SK-N-SH (cell line): ENCODE measurements at regions not wholly inside any gene's neighbourhood (a gene's known extent, or its start where the extent isn't known, plus 50 kb on each side); places are given as distances from the start of the nearest gene placed in this dataset.

Experiments
- CTCF ChIA-PET: fragments of 300-600, 350-600 bp; formaldehyde crosslinking; extraction: SDS; loops from one replicate; lab custom pipeline; 2021; lab: Yijun Ruan, JAX
- POLR2A ChIA-PET: fragments of 350-600 bp; sonication (Branson Sonifier 250); formaldehyde crosslinking; extraction: SDS; loops from one replicate; lab custom pipeline; 2020; ENCODE audit warnings: antibody characterized with exemption, inconsistent platforms; lab: Yijun Ruan, JAX
- DNase-seq: peaks from one replicate; pipeline ENCODE4 v3.0.0; 2012
- H2AFZ ChIP-seq: fragments of 200-600 bp; sonication (generic); 2 replicates; pipeline ENCODE4 v1.8.1; 2016; ENCODE audit warnings: antibody characterized with exemption, mild to moderate bottlenecking, low read depth
- H3F3A ChIP-seq: fragments of 200-600 bp; sonication (generic); replicated peaks from 2 replicates; pipeline ENCODE3; 2016; ENCODE audit warnings: antibody characterized with exemption, mild to moderate bottlenecking; ENCODE audit not compliant: insufficient read depth
- H3K27ac ChIP-seq, 2 experiments: fragments of 200-500 bp in 1 of 2; fragments of 200-600 bp in 1 of 2; sonication (Bioruptor generic) in 1 of 2; sonication (generic), shearing (Covaris generic) in 1 of 2; 2 replicates each; pipeline versions ENCODE4 v1.5.1 to v1.6.1; 2014 to 2016; ENCODE audit warnings: low read depth in 2 of 2, inconsistent platforms in 1 of 2, low read length in 1 of 2, mild to moderate bottlenecking in 1 of 2, mixed read lengths in 1 of 2
- H3K27me3 ChIP-seq: fragments of 200-600 bp; sonication (generic), shearing (Covaris generic); 2 replicates; pipeline ENCODE4 v1.6.1; 2016; ENCODE audit warnings: mixed run types; ENCODE audit not compliant: insufficient read depth
- H3K36me3 ChIP-seq, 2 experiments: fragments of 200-500 bp in 1 of 2; fragments of 200-600 bp in 1 of 2; sonication (Bioruptor generic) in 1 of 2; sonication (generic) in 1 of 2; replicated peaks in 1 of 2; 2 replicates each; pipeline versions ENCODE3 to v1.5.1; 2014 to 2016; ENCODE audit warnings: low read length in 1 of 2, mild to moderate bottlenecking in 1 of 2; ENCODE audit not compliant: insufficient read depth in 2 of 2, control insufficient read depth in 1 of 2
- H3K4me1 ChIP-seq, 2 experiments: fragments of 200-500 bp in 1 of 2; fragments of 200-600 bp in 1 of 2; sonication (Bioruptor generic) in 1 of 2; sonication (generic), shearing (Covaris generic) in 1 of 2; 2 replicates each; pipeline versions ENCODE4 v1.5.1 to v1.6.1; 2014 to 2016; ENCODE audit warnings: low read depth in 1 of 2, low read length in 1 of 2, mixed run types in 1 of 2; ENCODE audit not compliant: insufficient read depth in 2 of 2, control insufficient read depth in 1 of 2
- H3K4me2 ChIP-seq: fragments of 200-600 bp; sonication (generic), shearing (Covaris generic); 2 replicates; pipeline ENCODE4 v1.6.1; 2017; ENCODE audit warnings: mixed run types
- H3K4me3 ChIP-seq, 2 experiments: fragments of 200-500 bp in 1 of 2; fragments of 200-600 bp in 1 of 2; sonication (Bioruptor generic) in 1 of 2; sonication (generic), shearing (Covaris generic) in 1 of 2; 2 replicates each; pipeline versions ENCODE4 v1.5.1 to v1.8.1; 2014 to 2016; ENCODE audit warnings: low read depth in 2 of 2, inconsistent platforms in 1 of 2, low read length in 1 of 2, mild to moderate bottlenecking in 1 of 2, mixed read lengths in 1 of 2, moderate library complexity in 1 of 2
- H3K79me2 ChIP-seq: fragments of 200-600 bp; sonication (generic); 2 replicates; pipeline ENCODE4 v1.8.1; 2017; ENCODE audit warnings: mild to moderate bottlenecking; ENCODE audit not compliant: insufficient read depth
- H3K9ac ChIP-seq: fragments of 200-600 bp; sonication (generic); 2 replicates; pipeline ENCODE4 v1.6.1; 2017; ENCODE audit warnings: mixed run types
- H3K9me2 ChIP-seq: fragments of 200-600 bp; sonication (generic); 2 replicates; pipeline ENCODE4 v1.6.1; 2017; ENCODE audit warnings: mixed run types
- H3K9me3 ChIP-seq: fragments of 200-600 bp; sonication (generic); 2 replicates; pipeline ENCODE4 v1.6.1; 2017; ENCODE audit warnings: mixed run types, mild to moderate bottlenecking, moderate library complexity
- H4K20me1 ChIP-seq: fragments of 200-600 bp; sonication (generic); 2 replicates; pipeline ENCODE4 v1.6.1; 2017; ENCODE audit warnings: mild to moderate bottlenecking, mixed run types; ENCODE audit not compliant: insufficient read depth
- CTCF ChIP-seq: fragments of 200-600 bp; sonication (generic); IDR thresholded peaks from 2 replicates; pipeline ENCODE4 v1.6.1; 2017; ENCODE audit warnings: antibody characterized with exemption, mild to moderate bottlenecking, moderate library complexity
- ELF1 ChIP-seq: IDR thresholded peaks from 2 replicates; pipeline ENCODE4 v1.4.0; 2012
- EP300 ChIP-seq, 2 experiments: IDR thresholded peaks; 2 replicates each; pipeline versions ENCODE4 v1.4.0 to v1.6.1; 2012; ENCODE audit warnings: borderline replicate concordance in 1 of 2, low read depth in 1 of 2, low read length in 1 of 2
- FOXJ3 ChIP-seq: sonication (generic); formaldehyde crosslinking; IDR thresholded peaks from 2 replicates; pipeline ENCODE4 v1.5.1; 2020; ENCODE audit warnings: mild to moderate bottlenecking, missing genetic modification reagents
- FOXM1 ChIP-seq: IDR thresholded peaks from 2 replicates; pipeline ENCODE4 v1.4.0; 2012; ENCODE audit warnings: low read depth, mild to moderate bottlenecking
- GABPA ChIP-seq: IDR thresholded peaks from 2 replicates; pipeline ENCODE4 v1.4.0; 2012; ENCODE audit warnings: low read depth, mild to moderate bottlenecking
- GATA2 ChIP-seq: sonication (generic); formaldehyde crosslinking; IDR thresholded peaks from 2 replicates; pipeline ENCODE4 v1.5.0; 2020; ENCODE audit warnings: mild to moderate bottlenecking, missing genetic modification reagents
- MXI1 ChIP-seq: IDR thresholded peaks from 2 replicates; pipeline ENCODE4 v1.6.1; 2012; ENCODE audit warnings: mild to moderate bottlenecking, low read depth, low read length, improper control_type of control experiment
- NRF1 ChIP-seq: IDR thresholded peaks from 2 replicates; pipeline ENCODE4 v1.6.1; 2012; ENCODE audit warnings: low read depth, mild to moderate bottlenecking, low read length
- POLR2AphosphoS5 ChIP-seq: IDR thresholded peaks from 2 replicates; pipeline ENCODE4 v1.6.1; 2012; ENCODE audit warnings: low read depth, low read length
- RAD21 ChIP-seq: IDR thresholded peaks from 2 replicates; pipeline ENCODE4 v1.6.1; 2012; ENCODE audit warnings: mild to moderate bottlenecking, low read length
- RCOR1 ChIP-seq: fragments of 150-350 bp; IDR thresholded peaks from 2 replicates; pipeline ENCODE4 v1.6.1; 2017; ENCODE audit warnings: antibody characterized with exemption, low read length
- RFX5 ChIP-seq: IDR thresholded peaks from 2 replicates; pipeline ENCODE4 v1.6.1; 2012; ENCODE audit warnings: mild to moderate bottlenecking, improper control_type of control experiment, low read length
- SMC3 ChIP-seq: IDR thresholded peaks from 2 replicates; pipeline ENCODE4 v1.6.1; 2012; ENCODE audit warnings: low read depth, low read length, improper control_type of control experiment
- TAF1 ChIP-seq: IDR thresholded peaks from 2 replicates; pipeline ENCODE4 v1.6.1; 2012; ENCODE audit warnings: low read depth, mild to moderate bottlenecking, low read length, moderate library complexity, borderline replicate concordance
- YY1 ChIP-seq: IDR thresholded peaks from 2 replicates; pipeline ENCODE4 v1.4.0; 2012; ENCODE audit warnings: low read depth, mild to moderate bottlenecking
- WGBS: methylation state at CpG from one replicate; pipeline ENCODE4 v1.1.6; 2017; ENCODE audit warnings: low lambda C conversion rate; 5-methylcytosine and 5-hydroxymethylcytosine counted together
- TF ChIP-seq, protein P1 (sequence below): fragments of 150-350 bp; IDR thresholded peaks from 2 replicates; pipeline ENCODE4 v1.6.1; 2016; ENCODE audit warnings: mild to moderate bottlenecking, low read depth, low read length
- TF ChIP-seq, protein P2 (sequence below): IDR thresholded peaks from 2 replicates; pipeline ENCODE4 v1.4.0; 2012; ENCODE audit warnings: low read depth, borderline replicate concordance
- TF ChIP-seq, protein P3 (sequence below): IDR thresholded peaks from 2 replicates; pipeline ENCODE4 v1.6.1; 2012; ENCODE audit warnings: mild to moderate bottlenecking, low read depth, low read length, moderate library complexity

DNA sequence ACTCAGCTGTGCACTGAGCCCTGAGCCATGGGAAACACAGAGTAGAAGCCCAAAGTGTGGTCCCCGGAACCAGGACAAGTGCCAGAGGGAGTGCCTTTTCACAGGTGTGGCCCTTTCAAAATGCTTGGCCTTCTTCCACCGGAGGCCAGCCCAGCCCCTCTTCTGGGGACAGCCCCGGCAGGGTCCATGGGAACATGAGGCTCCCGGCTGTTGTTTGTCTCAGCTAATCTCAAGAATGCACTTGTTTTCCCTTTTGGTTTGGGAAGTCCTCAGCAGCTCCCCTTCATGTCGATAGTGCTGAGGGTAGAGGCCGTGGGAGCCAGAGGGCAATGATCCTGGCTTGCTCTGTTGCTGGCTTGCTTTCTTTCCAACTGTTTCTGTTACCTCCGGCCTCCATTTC, 91.1 kb upstream of the MRPS22 start:
- Histone ChIP-seq H4K20me1 (no peaks in the 10 kb centered on the region), H3K9me3 (no peaks in the 10 kb centered on the region), H3K27me3 (no peaks in the 10 kb centered on the region; the same call in 1 of the 2 replicates), H3K79me2 (no peaks in the 10 kb centered on the region), H3K4me1 (no peaks in the 10 kb centered on the region)
- POLR2A ChIA-PET, result no interaction called here
- WGBS, result 47% methylated on average over 6 of the region's 7 CpGs
- TF ChIP-seq NRF1, result no peak
- TF ChIP-seq, all 33 proteins: peak for 0
- Histone ChIP-seq H3K9me2 (no peaks in the 10 kb centered on the region), H3K4me2 (no peak overlapping the region), H3F3A (no peaks in the 10 kb centered on the region), H3K4me3 (no peak overlapping the region), H3K27ac (no peak overlapping the region), H3K9ac (no peak overlapping the region), H3K36me3 (no peaks in the 10 kb centered on the region), H2AFZ (no peak overlapping the region)
- CTCF ChIA-PET, result no interaction called here
- no peak for DNase-seq

- no peak for DNase-seq
- no peaks in the 10 kb centered on the region for H3F3A ChIP-seq
- no peaks in the 10 kb centered on the region for H3K9me2 ChIP-seq
- no peak overlapping the region for H3K27ac ChIP-seq
- H4K20me1 ChIP-seq, result no peaks in the 10 kb centered on the region
- H3K36me3 ChIP-seq, result no peaks in the 10 kb centered on the region
- ChIA-PET CTCF (no interaction called here), POLR2A (no interaction called here)
- TF ChIP-seq FOXJ3 (CRISPR knock-in tag) (no peak), POLR2AphosphoS5 (no peak), SMC3 (no peak), EP300 (IDR thresholded peaks at IDR 0.05; ENCODE audit: borderline replicate concordance in 1 of 2, low read depth in 1 of 2, low read length in 1 of 2) (no peak), ELF1 (no peak), YY1 (no peak), MXI1 (no peak), GATA2 (CRISPR knock-in tag) (no peak), TAF1 (no peak), CTCF (no peak), RAD21 (no peak), RCOR1 (no peak), GABPA (no peak), FOXM1 (no peak), RFX5 (no peak)
- TF ChIP-seq, protein P1, sequence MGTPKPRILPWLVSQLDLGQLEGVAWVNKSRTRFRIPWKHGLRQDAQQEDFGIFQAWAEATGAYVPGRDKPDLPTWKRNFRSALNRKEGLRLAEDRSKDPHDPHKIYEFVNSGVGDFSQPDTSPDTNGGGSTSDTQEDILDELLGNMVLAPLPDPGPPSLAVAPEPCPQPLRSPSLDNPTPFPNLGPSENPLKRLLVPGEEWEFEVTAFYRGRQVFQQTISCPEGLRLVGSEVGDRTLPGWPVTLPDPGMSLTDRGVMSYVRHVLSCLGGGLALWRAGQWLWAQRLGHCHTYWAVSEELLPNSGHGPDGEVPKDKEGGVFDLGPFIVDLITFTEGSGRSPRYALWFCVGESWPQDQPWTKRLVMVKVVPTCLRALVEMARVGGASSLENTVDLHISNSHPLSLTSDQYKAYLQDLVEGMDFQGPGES, result no peak
- TF ChIP-seq, protein P2, sequence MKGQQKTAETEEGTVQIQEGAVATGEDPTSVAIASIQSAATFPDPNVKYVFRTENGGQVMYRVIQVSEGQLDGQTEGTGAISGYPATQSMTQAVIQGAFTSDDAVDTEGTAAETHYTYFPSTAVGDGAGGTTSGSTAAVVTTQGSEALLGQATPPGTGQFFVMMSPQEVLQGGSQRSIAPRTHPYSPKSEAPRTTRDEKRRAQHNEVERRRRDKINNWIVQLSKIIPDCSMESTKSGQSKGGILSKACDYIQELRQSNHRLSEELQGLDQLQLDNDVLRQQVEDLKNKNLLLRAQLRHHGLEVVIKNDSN, result no peak
- TF ChIP-seq, protein P3, sequence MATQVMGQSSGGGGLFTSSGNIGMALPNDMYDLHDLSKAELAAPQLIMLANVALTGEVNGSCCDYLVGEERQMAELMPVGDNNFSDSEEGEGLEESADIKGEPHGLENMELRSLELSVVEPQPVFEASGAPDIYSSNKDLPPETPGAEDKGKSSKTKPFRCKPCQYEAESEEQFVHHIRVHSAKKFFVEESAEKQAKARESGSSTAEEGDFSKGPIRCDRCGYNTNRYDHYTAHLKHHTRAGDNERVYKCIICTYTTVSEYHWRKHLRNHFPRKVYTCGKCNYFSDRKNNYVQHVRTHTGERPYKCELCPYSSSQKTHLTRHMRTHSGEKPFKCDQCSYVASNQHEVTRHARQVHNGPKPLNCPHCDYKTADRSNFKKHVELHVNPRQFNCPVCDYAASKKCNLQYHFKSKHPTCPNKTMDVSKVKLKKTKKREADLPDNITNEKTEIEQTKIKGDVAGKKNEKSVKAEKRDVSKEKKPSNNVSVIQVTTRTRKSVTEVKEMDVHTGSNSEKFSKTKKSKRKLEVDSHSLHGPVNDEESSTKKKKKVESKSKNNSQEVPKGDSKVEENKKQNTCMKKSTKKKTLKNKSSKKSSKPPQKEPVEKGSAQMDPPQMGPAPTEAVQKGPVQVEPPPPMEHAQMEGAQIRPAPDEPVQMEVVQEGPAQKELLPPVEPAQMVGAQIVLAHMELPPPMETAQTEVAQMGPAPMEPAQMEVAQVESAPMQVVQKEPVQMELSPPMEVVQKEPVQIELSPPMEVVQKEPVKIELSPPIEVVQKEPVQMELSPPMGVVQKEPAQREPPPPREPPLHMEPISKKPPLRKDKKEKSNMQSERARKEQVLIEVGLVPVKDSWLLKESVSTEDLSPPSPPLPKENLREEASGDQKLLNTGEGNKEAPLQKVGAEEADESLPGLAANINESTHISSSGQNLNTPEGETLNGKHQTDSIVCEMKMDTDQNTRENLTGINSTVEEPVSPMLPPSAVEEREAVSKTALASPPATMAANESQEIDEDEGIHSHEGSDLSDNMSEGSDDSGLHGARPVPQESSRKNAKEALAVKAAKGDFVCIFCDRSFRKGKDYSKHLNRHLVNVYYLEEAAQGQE, result no peak
- no peak overlapping the region for H3K4me2 ChIP-seq
- H3K79me2 ChIP-seq, result no peaks in the 10 kb centered on the region
- WGBS, result 24% methylated on average over 4 of the region's 4 CpGs
- no peak overlapping the region for H2AFZ ChIP-seq
- H3K9ac ChIP-seq, result no peak overlapping the region
- H3K4me1 ChIP-seq, result peaks cover 0 to 14% of the 10 kb centered on the region in 2 experiments; a peak in 1 of 4 replicates
- peaks cover 8% of the 10 kb centered on the region; the same call in 1 of the 2 replicates for H3K27me3 ChIP-seq
- H3K9me3 ChIP-seq, result no peaks in the 10 kb centered on the region
- H3K4me3 ChIP-seq, result no peak overlapping the region
Observed at GRCh38 chr3:139258276-139258675, 85.5 kb upstream of the MRPS22 start.
